ENCODE measurements at regions not wholly inside any gene's neighbourhood (a gene's known extent, or its start where the extent isn't known, plus 50 kb on each side); places are given as distances from the start of the nearest gene placed in this dataset.

- TF ChIP-seq CTCF (IDR thresholded peaks at IDR 0.05; ENCODE audit: borderline replicate concordance, control extremely low read depth, extremely low read depth, insufficient read depth, missing control alignments) = no peak
- no peak for DNase-seq (ENCODE audit: low spot score)
- in situ Hi-C loops (cut with MboI; ENCODE audit: low sequenced_read_pairs, unreplicated experiment) = no loop called here
These were observed 394.1 kb downstream of the TRIB2 start for GRCh38 chr2:13110825-13111224.

- DNase-seq (ENCODE audit: low spot score) = no peak
- no peak for TF ChIP-seq CTCF (IDR thresholded peaks at IDR 0.05; ENCODE audit: borderline replicate concordance, control extremely low read depth, extremely low read depth, insufficient read depth, missing control alignments)
- in situ Hi-C loops (cut with MboI; ENCODE audit: low sequenced_read_pairs, unreplicated experiment) = no loop called here
These were observed 396.3 kb downstream of the TRIB2 start for GRCh38 chr2:13113002-13113401.

DNA sequence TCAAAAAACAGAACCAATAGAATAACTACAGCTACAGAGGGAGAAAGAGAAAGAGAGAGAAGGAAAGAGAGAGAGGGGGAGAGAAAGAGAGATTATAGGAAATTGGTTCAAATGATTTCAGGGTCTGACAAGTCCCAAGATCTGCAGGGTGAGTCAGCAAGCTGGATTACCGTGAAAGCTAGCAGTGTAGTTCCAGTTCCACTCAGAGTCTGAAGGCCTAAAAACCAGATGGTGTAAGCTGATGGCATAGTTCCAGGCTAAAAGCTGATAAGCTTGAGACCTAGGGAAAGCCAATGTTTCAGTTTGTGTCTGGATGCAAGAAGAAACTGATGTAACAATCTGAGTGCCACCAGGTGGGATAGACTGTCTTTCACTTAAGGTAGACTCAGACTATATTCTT, 397.7 kb downstream of the TRIB2 start:
- TF ChIP-seq CTCF (IDR thresholded peaks at IDR 0.05; ENCODE audit: borderline replicate concordance, control extremely low read depth, extremely low read depth, insufficient read depth, missing control alignments) = no peak
- DNase-seq (ENCODE audit: low spot score) = no peak
- in situ Hi-C loops (cut with MboI; ENCODE audit: low sequenced_read_pairs, unreplicated experiment) = no loop called here

- DNase-seq (ENCODE audit: low spot score) = no peak
- TF ChIP-seq CTCF (IDR thresholded peaks at IDR 0.05; ENCODE audit: borderline replicate concordance, control extremely low read depth, extremely low read depth, insufficient read depth, missing control alignments) = no peak
- in situ Hi-C loops (cut with MboI; ENCODE audit: low sequenced_read_pairs, unreplicated experiment) = no loop called here
These were observed 398.9 kb downstream of the TRIB2 start for GRCh38 chr2:13115643-13116042.

GRCh38 chr2:13121096-13121495, 404.4 kb downstream of the TRIB2 start:
- DNase-seq (ENCODE audit: low spot score) = no peak
- no peak for TF ChIP-seq CTCF (IDR thresholded peaks at IDR 0.05; ENCODE audit: borderline replicate concordance, control extremely low read depth, extremely low read depth, insufficient read depth, missing control alignments)
- in situ Hi-C loops (cut with MboI; ENCODE audit: low sequenced_read_pairs, unreplicated experiment) = no loop called here

DNA sequence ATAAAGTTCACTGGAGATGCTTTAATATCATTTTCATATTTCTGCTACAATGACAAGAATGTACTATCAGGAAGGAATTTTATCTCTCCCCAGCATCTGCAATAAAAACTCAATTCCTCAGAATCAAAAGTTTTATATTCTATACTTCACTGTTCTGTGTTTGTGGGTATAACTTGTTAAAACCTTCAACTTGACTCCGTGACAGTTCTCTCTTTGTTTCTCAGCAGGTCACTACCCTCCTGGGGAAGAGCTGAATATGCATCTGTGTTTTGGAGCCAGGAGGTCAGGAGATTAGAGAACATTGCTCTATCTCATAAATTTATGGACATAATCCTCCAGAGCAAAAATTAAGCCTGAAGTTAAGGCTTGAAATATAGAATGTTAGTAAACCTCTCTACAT, 411.4 kb downstream of the TRIB2 start:
- no peak for DNase-seq (ENCODE audit: low spot score)
- in situ Hi-C loops (cut with MboI; ENCODE audit: low sequenced_read_pairs, unreplicated experiment) = no loop called here
- TF ChIP-seq CTCF (IDR thresholded peaks at IDR 0.05; ENCODE audit: borderline replicate concordance, control extremely low read depth, extremely low read depth, insufficient read depth, missing control alignments) = no peak

DNA sequence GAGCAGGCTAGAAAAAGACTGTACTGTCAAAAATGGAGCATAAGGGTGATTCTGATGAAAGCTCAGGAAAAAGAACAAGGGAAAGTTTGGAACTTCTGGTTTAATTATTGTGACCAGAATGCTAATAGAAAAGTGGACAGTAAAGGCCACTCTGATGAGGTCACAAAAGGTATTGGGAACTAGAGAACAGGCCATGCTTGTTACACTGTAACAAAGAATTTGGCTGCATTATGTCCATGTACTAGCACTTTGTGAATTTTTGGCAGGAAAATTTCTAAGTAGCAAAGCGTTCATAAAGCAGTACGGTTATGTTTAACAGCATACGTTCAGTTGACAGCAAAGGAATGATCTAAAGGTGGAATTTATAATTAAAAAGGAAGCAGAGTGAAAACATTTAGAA, 418.6 kb downstream of the TRIB2 start:
- DNase-seq (ENCODE audit: low spot score) = no peak
- in situ Hi-C loops (cut with MboI; ENCODE audit: low sequenced_read_pairs, unreplicated experiment) = no loop called here
- TF ChIP-seq CTCF (IDR thresholded peaks at IDR 0.05; ENCODE audit: borderline replicate concordance, control extremely low read depth, extremely low read depth, insufficient read depth, missing control alignments) = no peak
